ENCODE measurements at regions not wholly inside any gene's neighbourhood (a gene's known extent, or its start where the extent isn't known, plus 50 kb on each side); places are given as distances from the start of the nearest gene placed in this dataset.

- no peak overlapping the region for H3K4me2 ChIP-seq (ENCODE audit: insufficient read depth, low read length)
- FAIRE-seq (no peak), DNase-seq (ENCODE audit: low read depth, low spot score) (no peak)
- H3K79me2 ChIP-seq (ENCODE audit: control insufficient read depth, insufficient read depth, low read length), result no peaks in the 10 kb centered on the region
- dilution Hi-C loops (cut with MboI; ENCODE audit: extremely low pct_ligation_motif_present, low sequenced_read_pairs), result no loop called here
- CTCF ChIA-PET, result no interaction called here
- H3K27ac ChIP-seq (ENCODE audit: insufficient read depth, low read depth, low read length), result no peak overlapping the region
- H3K36me3 ChIP-seq (ENCODE audit: control insufficient read depth in 2 of 2, extremely low read depth in 1 of 2, insufficient read depth in 2 of 2, low read length in 2 of 2), result no peaks in the 10 kb centered on the region
- BruUV-seq (replicated peaks), result no TSS peak
- TF ChIP-seq MAX (IDR thresholded peaks at IDR 0.05; ENCODE audit: insufficient read depth, insufficient read length) (no peak), POLR2A (IDR thresholded peaks at IDR 0.05; ENCODE audit: low read depth, low read length) (no peak), JUN (IDR thresholded peaks at IDR 0.05; ENCODE audit: borderline replicate concordance, insufficient read depth, insufficient read length, low read depth) (no peak), POLR2AphosphoS5 (IDR thresholded peaks at IDR 0.05; ENCODE audit: insufficient read depth, low read depth, low read length) (no peak), FOS (IDR thresholded peaks at IDR 0.05; ENCODE audit: borderline replicate concordance, insufficient read depth, low read length) (no peak), MYC (IDR thresholded peaks at IDR 0.05; ENCODE audit: low read depth, low read length) (no peak), GATA2 (IDR thresholded peaks at IDR 0.05; ENCODE audit: insufficient read depth, insufficient read length, low read depth, low read length) (no peak), EZH2 (IDR thresholded peaks at IDR 0.05; ENCODE audit: borderline replicate concordance, low read depth, low read length, severe bottlenecking) (no peak)
- TF ChIP-seq, protein P1, sequence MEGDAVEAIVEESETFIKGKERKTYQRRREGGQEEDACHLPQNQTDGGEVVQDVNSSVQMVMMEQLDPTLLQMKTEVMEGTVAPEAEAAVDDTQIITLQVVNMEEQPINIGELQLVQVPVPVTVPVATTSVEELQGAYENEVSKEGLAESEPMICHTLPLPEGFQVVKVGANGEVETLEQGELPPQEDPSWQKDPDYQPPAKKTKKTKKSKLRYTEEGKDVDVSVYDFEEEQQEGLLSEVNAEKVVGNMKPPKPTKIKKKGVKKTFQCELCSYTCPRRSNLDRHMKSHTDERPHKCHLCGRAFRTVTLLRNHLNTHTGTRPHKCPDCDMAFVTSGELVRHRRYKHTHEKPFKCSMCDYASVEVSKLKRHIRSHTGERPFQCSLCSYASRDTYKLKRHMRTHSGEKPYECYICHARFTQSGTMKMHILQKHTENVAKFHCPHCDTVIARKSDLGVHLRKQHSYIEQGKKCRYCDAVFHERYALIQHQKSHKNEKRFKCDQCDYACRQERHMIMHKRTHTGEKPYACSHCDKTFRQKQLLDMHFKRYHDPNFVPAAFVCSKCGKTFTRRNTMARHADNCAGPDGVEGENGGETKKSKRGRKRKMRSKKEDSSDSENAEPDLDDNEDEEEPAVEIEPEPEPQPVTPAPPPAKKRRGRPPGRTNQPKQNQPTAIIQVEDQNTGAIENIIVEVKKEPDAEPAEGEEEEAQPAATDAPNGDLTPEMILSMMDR (IDR thresholded peaks at IDR 0.05; ENCODE audit: extremely low read depth in 1 of 2, insufficient read depth in 1 of 2, low read depth in 1 of 2, low read length in 2 of 2), result no peak
- intact Hi-C loops (cut with micrococcal nuclease), result no loop called here
- no peaks in the 10 kb centered on the region for H3K9me1 ChIP-seq (replicated peaks; ENCODE audit: control insufficient read depth, extremely low read depth, insufficient read depth, low read length)
- H3K9ac ChIP-seq (replicated peaks; ENCODE audit: extremely low read depth, insufficient read depth, low read length), result no peak overlapping the region
- H3K27me3 ChIP-seq (ENCODE audit: control insufficient read depth in 2 of 2, insufficient read depth in 2 of 2, low read length in 2 of 2), result no peaks in the 10 kb centered on the region
- peaks cover 3% of the 10 kb centered on the region for H3K9me3 ChIP-seq (replicated peaks; ENCODE audit: control insufficient read depth, insufficient read depth, low read length)
- H2AFZ ChIP-seq (ENCODE audit: low read depth, low read length), result no peak overlapping the region
- no peak overlapping the region for H3K4me3 ChIP-seq (replicated peaks in 1 of 3; ENCODE audit: insufficient read depth in 1 of 3, low read depth in 1 of 3, low read length in 3 of 3)
- POLR2A ChIA-PET, result no interaction called here
- H3K4me1 ChIP-seq (ENCODE audit: control insufficient read depth, extremely low read depth, insufficient read depth, low read length), result no peaks in the 10 kb centered on the region
- no peaks in the 10 kb centered on the region for H4K20me1 ChIP-seq (replicated peaks; ENCODE audit: control insufficient read depth, extremely low read depth, insufficient read depth, low read length)
These were observed 436.5 kb downstream of the HAPSTR1 start for GRCh38 chr16:9527976-9528375.
